ENCODE measurements at regions not wholly inside any gene's neighbourhood (a gene's known extent, or its start where the extent isn't known, plus 50 kb on each side); places are given as distances from the start of the nearest gene placed in this dataset.

GRCh38 chr15:95610945-95611344 lies 719.6 kb upstream of the NR2F2 start:
- Histone ChIP-seq H3K9ac (ENCODE audit: low read depth in 1 of 2, low read length in 2 of 2) (no peak overlapping the region), H3K4me1 (ENCODE audit: control insufficient read depth in 1 of 2, insufficient read depth in 2 of 2, low read length in 2 of 2) (no peaks in the 10 kb centered on the region), H3K27me3 (ENCODE audit: control insufficient read depth in 1 of 2, insufficient read depth in 2 of 2, low read length in 2 of 2) (no peaks in the 10 kb centered on the region), H3K27ac (ENCODE audit: low read depth, low read length) (no peak overlapping the region), H3K9me3 (ENCODE audit: control insufficient read depth in 1 of 2, low read length in 2 of 2) (no peaks in the 10 kb centered on the region), H3K36me3 (ENCODE audit: control insufficient read depth in 1 of 2, insufficient read depth in 2 of 2, low read length in 2 of 2) (no peaks in the 10 kb centered on the region), H3K4me3 (ENCODE audit: low read depth in 1 of 2, low read length in 2 of 2) (no peak overlapping the region)

DNA sequence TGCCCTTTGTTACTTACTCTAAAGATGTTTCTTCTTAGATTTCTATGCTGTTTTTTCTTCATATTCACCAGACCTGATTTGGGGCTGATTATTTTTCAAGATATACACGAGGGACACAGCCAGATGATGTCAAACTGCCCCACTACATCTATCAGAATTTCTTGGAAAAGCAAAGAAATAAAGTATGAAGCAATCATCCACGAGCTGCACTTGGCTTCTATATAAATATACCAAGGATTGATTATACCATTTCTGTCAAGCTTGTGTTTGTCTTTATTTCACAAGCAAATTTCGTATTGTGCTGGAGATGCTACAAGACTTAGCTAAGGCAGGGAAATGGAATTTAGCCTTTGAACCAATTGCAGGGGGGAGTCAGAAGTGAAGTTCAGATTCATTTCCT lies 715.1 kb upstream of the NR2F2 start:
- H3K27ac ChIP-seq (ENCODE audit: low read depth, low read length): no peak overlapping the region
- H3K9ac ChIP-seq (ENCODE audit: low read depth in 1 of 2, low read length in 2 of 2): no peak overlapping the region
- H3K9me3 ChIP-seq (ENCODE audit: control insufficient read depth in 1 of 2, low read length in 2 of 2): no peaks in the 10 kb centered on the region
- H3K27me3 ChIP-seq (ENCODE audit: control insufficient read depth in 1 of 2, insufficient read depth in 2 of 2, low read length in 2 of 2): no peaks in the 10 kb centered on the region
- no peaks in the 10 kb centered on the region for H3K36me3 ChIP-seq (ENCODE audit: control insufficient read depth in 1 of 2, insufficient read depth in 2 of 2, low read length in 2 of 2)
- no peak overlapping the region for H3K4me3 ChIP-seq (ENCODE audit: low read depth in 1 of 2, low read length in 2 of 2)
- no peaks in the 10 kb centered on the region for H3K4me1 ChIP-seq (ENCODE audit: control insufficient read depth in 1 of 2, insufficient read depth in 2 of 2, low read length in 2 of 2)

DNA sequence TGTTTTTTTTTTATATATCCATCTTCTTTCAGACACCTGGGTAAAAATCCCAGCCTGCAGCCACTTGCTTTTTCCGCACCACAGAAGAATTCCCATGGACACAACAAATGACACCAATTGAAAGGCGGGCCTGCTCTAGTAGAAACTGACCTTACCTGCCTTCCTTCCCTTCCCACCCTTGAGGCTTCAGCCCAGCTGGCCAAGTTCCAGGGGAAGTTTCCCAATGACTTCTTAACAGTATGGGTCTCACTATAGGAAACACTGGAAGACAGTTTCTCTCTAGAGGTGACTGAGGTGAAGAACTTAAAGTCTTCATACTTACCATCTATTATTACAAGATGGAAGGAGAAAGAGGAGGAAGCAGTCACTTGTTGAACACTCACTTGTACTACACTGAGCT lies 714.2 kb upstream of the NR2F2 start:
- no peaks in the 10 kb centered on the region for H3K9me3 ChIP-seq (ENCODE audit: control insufficient read depth in 1 of 2, low read length in 2 of 2)
- no peaks in the 10 kb centered on the region for H3K4me1 ChIP-seq (ENCODE audit: control insufficient read depth in 1 of 2, insufficient read depth in 2 of 2, low read length in 2 of 2)
- H3K9ac ChIP-seq (ENCODE audit: low read depth in 1 of 2, low read length in 2 of 2): no peak overlapping the region
- H3K27ac ChIP-seq (ENCODE audit: low read depth, low read length): no peak overlapping the region
- no peaks in the 10 kb centered on the region for H3K36me3 ChIP-seq (ENCODE audit: control insufficient read depth in 1 of 2, insufficient read depth in 2 of 2, low read length in 2 of 2)
- H3K27me3 ChIP-seq (ENCODE audit: control insufficient read depth in 1 of 2, insufficient read depth in 2 of 2, low read length in 2 of 2): no peaks in the 10 kb centered on the region
- no peak overlapping the region for H3K4me3 ChIP-seq (ENCODE audit: low read depth in 1 of 2, low read length in 2 of 2)

GRCh38 chr15:95620934-95621579 lies 709.4 kb upstream of the NR2F2 start:
- no peaks in the 10 kb centered on the region for H3K4me1 ChIP-seq (ENCODE audit: control insufficient read depth in 1 of 2, insufficient read depth in 2 of 2, low read length in 2 of 2)
- no peaks in the 10 kb centered on the region for H3K9me3 ChIP-seq (ENCODE audit: control insufficient read depth in 1 of 2, low read length in 2 of 2)
- H3K27ac ChIP-seq (ENCODE audit: low read depth, low read length): no peak overlapping the region
- H3K36me3 ChIP-seq (ENCODE audit: control insufficient read depth in 1 of 2, insufficient read depth in 2 of 2, low read length in 2 of 2): no peaks in the 10 kb centered on the region
- H3K4me3 ChIP-seq (ENCODE audit: low read depth in 1 of 2, low read length in 2 of 2): no peak overlapping the region
- no peaks in the 10 kb centered on the region for H3K27me3 ChIP-seq (ENCODE audit: control insufficient read depth in 1 of 2, insufficient read depth in 2 of 2, low read length in 2 of 2)
- H3K9ac ChIP-seq (ENCODE audit: low read depth in 1 of 2, low read length in 2 of 2): no peak overlapping the region

GRCh38 chr15:95622843-95623242 lies 707.7 kb upstream of the NR2F2 start:
- Histone ChIP-seq H3K36me3 (ENCODE audit: control insufficient read depth in 1 of 2, insufficient read depth in 2 of 2, low read length in 2 of 2) (no peaks in the 10 kb centered on the region), H3K27ac (ENCODE audit: low read depth, low read length) (no peak overlapping the region), H3K4me1 (ENCODE audit: control insufficient read depth in 1 of 2, insufficient read depth in 2 of 2, low read length in 2 of 2) (no peaks in the 10 kb centered on the region), H3K9ac (ENCODE audit: low read depth in 1 of 2, low read length in 2 of 2) (no peak overlapping the region), H3K27me3 (ENCODE audit: control insufficient read depth in 1 of 2, insufficient read depth in 2 of 2, low read length in 2 of 2) (no peaks in the 10 kb centered on the region), H3K9me3 (ENCODE audit: control insufficient read depth in 1 of 2, low read length in 2 of 2) (no peaks in the 10 kb centered on the region), H3K4me3 (ENCODE audit: low read depth in 1 of 2, low read length in 2 of 2) (no peak overlapping the region)

- Histone ChIP-seq H3K4me3 (ENCODE audit: low read depth in 1 of 2, low read length in 2 of 2) (no peak overlapping the region), H3K9ac (ENCODE audit: low read depth in 1 of 2, low read length in 2 of 2) (no peak overlapping the region), H3K27me3 (ENCODE audit: control insufficient read depth in 1 of 2, insufficient read depth in 2 of 2, low read length in 2 of 2) (no peaks in the 10 kb centered on the region), H3K4me1 (ENCODE audit: control insufficient read depth in 1 of 2, insufficient read depth in 2 of 2, low read length in 2 of 2) (no peaks in the 10 kb centered on the region), H3K9me3 (ENCODE audit: control insufficient read depth in 1 of 2, low read length in 2 of 2) (no peaks in the 10 kb centered on the region), H3K36me3 (ENCODE audit: control insufficient read depth in 1 of 2, insufficient read depth in 2 of 2, low read length in 2 of 2) (no peaks in the 10 kb centered on the region), H3K27ac (ENCODE audit: low read depth, low read length) (no peak overlapping the region)
These were observed 706.4 kb upstream of the NR2F2 start for GRCh38 chr15:95624100-95624499.

- Histone ChIP-seq H3K9ac (ENCODE audit: low read depth in 1 of 2, low read length in 2 of 2) (no peak overlapping the region), H3K27me3 (ENCODE audit: control insufficient read depth in 1 of 2, insufficient read depth in 2 of 2, low read length in 2 of 2) (no peaks in the 10 kb centered on the region), H3K27ac (ENCODE audit: low read depth, low read length) (no peak overlapping the region), H3K4me3 (ENCODE audit: low read depth in 1 of 2, low read length in 2 of 2) (no peak overlapping the region), H3K4me1 (ENCODE audit: control insufficient read depth in 1 of 2, insufficient read depth in 2 of 2, low read length in 2 of 2) (no peaks in the 10 kb centered on the region), H3K9me3 (ENCODE audit: control insufficient read depth in 1 of 2, low read length in 2 of 2) (no peaks in the 10 kb centered on the region), H3K36me3 (ENCODE audit: control insufficient read depth in 1 of 2, insufficient read depth in 2 of 2, low read length in 2 of 2) (no peaks in the 10 kb centered on the region)
These were observed 705.7 kb upstream of the NR2F2 start for GRCh38 chr15:95624616-95625361.

GRCh38 chr15:95626501-95627361 lies 703.8 kb upstream of the NR2F2 start:
- Histone ChIP-seq H3K9me3 (ENCODE audit: control insufficient read depth in 1 of 2, low read length in 2 of 2) (peaks cover 0 to 4% of the 10 kb centered on the region in 2 donors), H3K27ac (ENCODE audit: low read depth, low read length) (no peak overlapping the region), H3K27me3 (ENCODE audit: control insufficient read depth in 1 of 2, insufficient read depth in 2 of 2, low read length in 2 of 2) (no peaks in the 10 kb centered on the region), H3K4me3 (ENCODE audit: low read depth in 1 of 2, low read length in 2 of 2) (no peak overlapping the region), H3K4me1 (ENCODE audit: control insufficient read depth in 1 of 2, insufficient read depth in 2 of 2, low read length in 2 of 2) (no peaks in the 10 kb centered on the region), H3K36me3 (ENCODE audit: control insufficient read depth in 1 of 2, insufficient read depth in 2 of 2, low read length in 2 of 2) (no peaks in the 10 kb centered on the region), H3K9ac (ENCODE audit: low read depth in 1 of 2, low read length in 2 of 2) (no peak overlapping the region)

GRCh38 chr15:95629503-95630168 lies 700.9 kb upstream of the NR2F2 start:
- Histone ChIP-seq H3K4me3 (ENCODE audit: low read depth in 1 of 2, low read length in 2 of 2) (no peak overlapping the region), H3K36me3 (ENCODE audit: control insufficient read depth in 1 of 2, insufficient read depth in 2 of 2, low read length in 2 of 2) (no peaks in the 10 kb centered on the region), H3K27me3 (ENCODE audit: control insufficient read depth in 1 of 2, insufficient read depth in 2 of 2, low read length in 2 of 2) (no peaks in the 10 kb centered on the region), H3K9ac (ENCODE audit: low read depth in 1 of 2, low read length in 2 of 2) (no peak overlapping the region), H3K9me3 (ENCODE audit: control insufficient read depth in 1 of 2, low read length in 2 of 2) (peaks cover 0 to 4% of the 10 kb centered on the region in 2 donors), H3K27ac (ENCODE audit: low read depth, low read length) (no peak overlapping the region), H3K4me1 (ENCODE audit: control insufficient read depth in 1 of 2, insufficient read depth in 2 of 2, low read length in 2 of 2) (no peaks in the 10 kb centered on the region)

- H3K27ac ChIP-seq (ENCODE audit: low read depth, low read length): no peak overlapping the region
- peaks cover 0 to 4% of the 10 kb centered on the region in 2 donors for H3K9me3 ChIP-seq (ENCODE audit: control insufficient read depth in 1 of 2, low read length in 2 of 2)
- H3K27me3 ChIP-seq (ENCODE audit: control insufficient read depth in 1 of 2, insufficient read depth in 2 of 2, low read length in 2 of 2): no peaks in the 10 kb centered on the region
- no peak overlapping the region for H3K4me3 ChIP-seq (ENCODE audit: low read depth in 1 of 2, low read length in 2 of 2)
- no peaks in the 10 kb centered on the region for H3K4me1 ChIP-seq (ENCODE audit: control insufficient read depth in 1 of 2, insufficient read depth in 2 of 2, low read length in 2 of 2)
- H3K9ac ChIP-seq (ENCODE audit: low read depth in 1 of 2, low read length in 2 of 2): no peak overlapping the region
- H3K36me3 ChIP-seq (ENCODE audit: control insufficient read depth in 1 of 2, insufficient read depth in 2 of 2, low read length in 2 of 2): no peaks in the 10 kb centered on the region
These were observed 699.8 kb upstream of the NR2F2 start for GRCh38 chr15:95630683-95631082.

All from duodenal mucosa (tissue), 2 donors.